ENCODE measurements at regions not wholly inside any gene's neighbourhood (a gene's known extent, or its start where the extent isn't known, plus 50 kb on each side); places are given as distances from the start of the nearest gene placed in this dataset.

DNA sequence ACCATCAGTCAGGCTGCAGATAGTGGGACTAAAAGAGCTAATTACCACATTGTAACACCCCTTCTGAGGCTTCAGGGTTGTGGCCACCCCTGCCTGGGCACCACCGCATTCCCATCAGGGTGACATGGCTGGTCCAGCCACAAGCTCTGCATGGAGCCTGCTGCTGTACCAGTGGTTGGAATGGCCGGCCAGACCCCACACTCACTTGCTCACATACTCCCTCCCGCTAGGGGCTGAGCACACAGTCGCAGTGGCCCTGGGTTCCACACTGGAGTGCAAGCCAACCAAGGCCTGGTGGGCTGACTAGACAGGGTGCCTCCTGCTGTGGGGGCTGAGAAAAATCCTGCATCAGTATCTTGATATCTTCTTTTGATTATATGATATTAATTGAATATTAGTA lies 182.8 kb upstream of the STK17B start (continued):
- no peak for TF ChIP-seq ZNF77 (CRISPR knock-in tag; IDR thresholded peaks at IDR 0.05)
- TF ChIP-seq TOE1 (IDR thresholded peaks at IDR 0.05; ENCODE audit: borderline replicate concordance), result no peak
- TF ChIP-seq TOE1 (CRISPR knock-in tag; IDR thresholded peaks at IDR 0.05; ENCODE audit: borderline replicate concordance, low read depth), result no peak
- TF ChIP-seq THAP7 (CRISPR knock-in tag; IDR thresholded peaks at IDR 0.05), result no peak
- TF ChIP-seq, protein P1, sequence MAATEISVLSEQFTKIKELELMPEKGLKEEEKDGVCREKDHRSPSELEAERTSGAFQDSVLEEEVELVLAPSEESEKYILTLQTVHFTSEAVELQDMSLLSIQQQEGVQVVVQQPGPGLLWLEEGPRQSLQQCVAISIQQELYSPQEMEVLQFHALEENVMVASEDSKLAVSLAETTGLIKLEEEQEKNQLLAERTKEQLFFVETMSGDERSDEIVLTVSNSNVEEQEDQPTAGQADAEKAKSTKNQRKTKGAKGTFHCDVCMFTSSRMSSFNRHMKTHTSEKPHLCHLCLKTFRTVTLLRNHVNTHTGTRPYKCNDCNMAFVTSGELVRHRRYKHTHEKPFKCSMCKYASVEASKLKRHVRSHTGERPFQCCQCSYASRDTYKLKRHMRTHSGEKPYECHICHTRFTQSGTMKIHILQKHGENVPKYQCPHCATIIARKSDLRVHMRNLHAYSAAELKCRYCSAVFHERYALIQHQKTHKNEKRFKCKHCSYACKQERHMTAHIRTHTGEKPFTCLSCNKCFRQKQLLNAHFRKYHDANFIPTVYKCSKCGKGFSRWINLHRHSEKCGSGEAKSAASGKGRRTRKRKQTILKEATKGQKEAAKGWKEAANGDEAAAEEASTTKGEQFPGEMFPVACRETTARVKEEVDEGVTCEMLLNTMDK (IDR thresholded peaks at IDR 0.05; ENCODE audit: borderline replicate concordance, insufficient read depth, low read depth, low read length, poor library complexity, severe bottlenecking), result no peak
- TF ChIP-seq CEBPG (CRISPR knock-in tag; IDR thresholded peaks at IDR 0.05), result no peak
- no peak for TF ChIP-seq CEBPG (tag; conservative IDR thresholded peaks at IDR 0.05 in 1 of 2, IDR thresholded peaks at IDR 0.05 in 1 of 2)
- TF ChIP-seq, protein P2, sequence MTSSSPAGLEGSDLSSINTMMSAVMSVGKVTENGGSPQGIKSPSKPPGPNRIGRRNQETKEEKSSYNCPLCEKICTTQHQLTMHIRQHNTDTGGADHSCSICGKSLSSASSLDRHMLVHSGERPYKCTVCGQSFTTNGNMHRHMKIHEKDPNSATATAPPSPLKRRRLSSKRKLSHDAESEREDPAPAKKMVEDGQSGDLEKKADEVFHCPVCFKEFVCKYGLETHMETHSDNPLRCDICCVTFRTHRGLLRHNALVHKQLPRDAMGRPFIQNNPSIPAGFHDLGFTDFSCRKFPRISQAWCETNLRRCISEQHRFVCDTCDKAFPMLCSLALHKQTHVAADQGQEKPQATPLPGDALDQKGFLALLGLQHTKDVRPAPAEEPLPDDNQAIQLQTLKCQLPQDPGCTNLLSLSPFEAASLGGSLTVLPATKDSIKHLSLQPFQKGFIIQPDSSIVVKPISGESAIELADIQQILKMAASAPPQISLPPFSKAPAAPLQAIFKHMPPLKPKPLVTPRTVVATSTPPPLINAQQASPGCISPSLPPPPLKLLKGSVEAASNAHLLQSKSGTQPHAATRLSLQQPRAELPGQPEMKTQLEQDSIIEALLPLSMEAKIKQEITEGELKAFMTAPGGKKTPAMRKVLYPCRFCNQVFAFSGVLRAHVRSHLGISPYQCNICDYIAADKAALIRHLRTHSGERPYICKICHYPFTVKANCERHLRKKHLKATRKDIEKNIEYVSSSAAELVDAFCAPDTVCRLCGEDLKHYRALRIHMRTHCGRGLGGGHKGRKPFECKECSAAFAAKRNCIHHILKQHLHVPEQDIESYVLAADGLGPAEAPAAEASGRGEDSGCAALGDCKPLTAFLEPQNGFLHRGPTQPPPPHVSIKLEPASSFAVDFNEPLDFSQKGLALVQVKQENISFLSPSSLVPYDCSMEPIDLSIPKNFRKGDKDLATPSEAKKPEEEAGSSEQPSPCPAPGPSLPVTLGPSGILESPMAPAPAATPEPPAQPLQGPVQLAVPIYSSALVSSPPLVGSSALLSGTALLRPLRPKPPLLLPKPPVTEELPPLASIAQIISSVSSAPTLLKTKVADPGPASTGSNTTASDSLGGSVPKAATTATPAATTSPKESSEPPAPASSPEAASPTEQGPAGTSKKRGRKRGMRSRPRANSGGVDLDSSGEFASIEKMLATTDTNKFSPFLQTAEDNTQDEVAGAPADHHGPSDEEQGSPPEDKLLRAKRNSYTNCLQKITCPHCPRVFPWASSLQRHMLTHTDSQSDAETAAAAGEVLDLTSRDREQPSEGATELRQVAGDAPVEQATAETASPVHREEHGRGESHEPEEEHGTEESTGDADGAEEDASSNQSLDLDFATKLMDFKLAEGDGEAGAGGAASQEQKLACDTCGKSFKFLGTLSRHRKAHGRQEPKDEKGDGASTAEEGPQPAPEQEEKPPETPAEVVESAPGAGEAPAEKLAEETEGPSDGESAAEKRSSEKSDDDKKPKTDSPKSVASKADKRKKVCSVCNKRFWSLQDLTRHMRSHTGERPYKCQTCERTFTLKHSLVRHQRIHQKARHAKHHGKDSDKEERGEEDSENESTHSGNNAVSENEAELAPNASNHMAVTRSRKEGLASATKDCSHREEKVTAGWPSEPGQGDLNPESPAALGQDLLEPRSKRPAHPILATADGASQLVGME (CRISPR knock-in tag; IDR thresholded peaks at IDR 0.05), result no peak
- TF ChIP-seq ILF3 (IDR thresholded peaks at IDR 0.05; ENCODE audit: borderline replicate concordance), result no peak
- no peak for TF ChIP-seq CBX1 (IDR thresholded peaks at IDR 0.05; ENCODE audit: low read depth)
